Fibroblast of pulmonary artery (primary cell): ENCODE measurements at regions not wholly inside any gene's neighbourhood (a gene's known extent, or its start where the extent isn't known, plus 50 kb on each side); places are given as distances from the start of the nearest gene placed in this dataset.

Source experiments
- DNase-seq: peaks from one replicate; pipeline ENCODE4 v3.0.0-alpha.2; 2010; ENCODE audit warnings: low read depth
- H3K4me3 ChIP-seq: replicated peaks from 2 replicates; pipeline ENCODE4 v1.5.1; 2011; ENCODE audit warnings: low read depth, mild to moderate bottlenecking, control low read depth, low read length, moderate library complexity
- CTCF ChIP-seq: IDR thresholded peaks from 2 replicates; pipeline ENCODE4 v1.5.1; 2011; ENCODE audit warnings: mild to moderate bottlenecking, control low read depth, low read length, inconsistent platforms; ENCODE audit errors: missing control alignments

GRCh38 chr13:103762523-103762922, 696.3 kb upstream of the SLC10A2 start:
- TF ChIP-seq CTCF = no peak
- no peak for DNase-seq
- H3K4me3 ChIP-seq = no peak overlapping the region

- no peak for DNase-seq
- no peak for TF ChIP-seq CTCF
- H3K4me3 ChIP-seq = no peak overlapping the region
Measured at GRCh38 chr13:103759361-103759760, 693.1 kb upstream of the SLC10A2 start.

- no peak overlapping the region for H3K4me3 ChIP-seq
- no peak for DNase-seq
- no peak for TF ChIP-seq CTCF
Measured at GRCh38 chr13:103758222-103758621, 692.0 kb upstream of the SLC10A2 start.

DNA sequence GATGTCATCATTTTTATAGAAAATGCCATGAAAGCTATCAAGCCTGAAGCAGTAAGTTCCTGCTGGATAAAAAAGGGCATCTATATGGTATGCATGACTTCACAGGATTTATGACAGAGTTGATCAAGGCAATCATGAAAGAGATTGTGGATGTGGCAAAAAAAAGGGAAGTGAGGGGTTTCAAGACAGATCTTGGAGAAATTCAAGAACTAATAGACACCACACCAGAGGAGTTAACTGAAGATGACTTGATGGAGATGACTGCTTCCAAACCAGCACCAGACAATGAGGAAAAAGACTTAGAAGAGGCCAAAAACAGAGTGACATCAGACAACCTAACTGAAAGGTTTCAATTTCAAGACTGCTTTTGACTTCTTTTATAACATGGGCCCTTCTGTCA, 691.1 kb upstream of the SLC10A2 start:
- DNase-seq = no peak
- H3K4me3 ChIP-seq = no peak overlapping the region
- TF ChIP-seq CTCF = no peak

GRCh38 chr13:103754783-103755182, 688.6 kb upstream of the SLC10A2 start:
- no peak for DNase-seq
- no peak for TF ChIP-seq CTCF
- H3K4me3 ChIP-seq = no peak overlapping the region

GRCh38 chr13:103734837-103735236, 668.6 kb upstream of the SLC10A2 start:
- no peak for TF ChIP-seq CTCF
- no peak overlapping the region for H3K4me3 ChIP-seq
- no peak for DNase-seq

DNA sequence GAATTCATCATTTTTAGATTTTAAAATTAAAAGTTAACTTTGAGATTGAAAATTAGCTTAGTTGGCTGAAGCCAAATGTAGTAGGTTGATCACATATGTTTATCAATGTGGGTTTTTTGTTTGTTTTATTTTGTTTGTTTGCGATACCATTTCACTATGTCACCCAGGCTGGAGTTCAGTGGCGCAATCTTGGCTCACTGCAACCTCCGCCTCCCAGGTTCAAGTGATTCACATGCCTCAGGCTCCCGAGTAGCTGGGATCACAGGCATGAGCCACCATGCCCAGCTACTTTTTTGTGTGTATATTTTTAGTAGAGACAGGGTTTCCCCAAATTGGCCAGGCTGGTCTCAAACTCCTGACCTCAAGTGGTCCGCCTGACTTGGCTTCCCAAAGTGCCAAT, 665.7 kb upstream of the SLC10A2 start:
- no peak for TF ChIP-seq CTCF
- H3K4me3 ChIP-seq = no peak overlapping the region
- DNase-seq = no peak
